ENCODE measurements at regions not wholly inside any gene's neighbourhood (a gene's known extent, or its start where the extent isn't known, plus 50 kb on each side); places are given as distances from the start of the nearest gene placed in this dataset.
A peak's percentile ranks its signal among the peaks of the same experiment; 100 is the strongest.

DNA sequence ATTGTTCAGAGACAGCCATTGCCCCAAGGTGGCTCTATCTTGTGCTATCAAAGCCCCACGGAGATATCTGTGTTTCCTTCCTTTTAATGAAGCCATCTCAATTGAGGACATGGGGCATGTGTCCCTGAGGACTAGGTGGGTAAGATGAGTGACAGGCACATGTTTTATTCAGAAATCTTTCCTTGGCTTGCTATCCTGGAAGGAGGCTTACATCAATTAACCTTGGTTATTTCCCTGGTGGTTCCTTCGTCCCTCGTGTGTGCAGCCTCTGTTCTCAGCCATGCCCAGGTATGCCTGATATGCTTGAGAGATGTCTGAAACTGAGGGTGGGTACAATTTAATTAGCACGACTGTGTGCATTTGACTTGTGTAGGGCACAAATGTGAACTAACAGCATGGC is 102.2 kb upstream of the TUT7 start:
- no peak for TF ChIP-seq CTCF (IDR thresholded peaks at IDR 0.05)
- Histone ChIP-seq H3K36me3 (replicated peaks in 1 of 2; ENCODE audit: control insufficient read depth in 1 of 2, insufficient read depth in 2 of 2, low read length in 2 of 2) (no peaks in the 10 kb centered on the region), H3K27ac (ENCODE audit: low read depth in 1 of 2, low read length in 2 of 2) (no peak overlapping the region), H3K79me2 (ENCODE audit: insufficient read depth, low read length) (no peaks in the 10 kb centered on the region), H3K4me1 (ENCODE audit: control insufficient read depth in 1 of 2, insufficient read depth in 2 of 2, low read length in 2 of 2) (no peaks in the 10 kb centered on the region), H4K20me1 (ENCODE audit: insufficient read depth, low read length) (no peaks in the 10 kb centered on the region), H3K9me3 (replicated peaks in 1 of 2; ENCODE audit: control insufficient read depth in 1 of 2, insufficient read depth in 1 of 2, low read length in 2 of 2) (no peaks in the 10 kb centered on the region), H3K9ac (ENCODE audit: insufficient read depth, low read length, poor library complexity, severe bottlenecking) (no peak overlapping the region), H2AFZ (ENCODE audit: insufficient read depth, low read depth, low read length, poor library complexity, severe bottlenecking) (no peak overlapping the region), H3K27me3 (ENCODE audit: control insufficient read depth in 2 of 2, insufficient read depth in 2 of 2, low read length in 2 of 2) (peaks cover 0 to 1% of the 10 kb centered on the region in 2 donors), H3K4me3 (replicated peaks in 1 of 3; ENCODE audit: low read depth in 2 of 3, low read length in 3 of 3) (no peak overlapping the region), H3K4me2 (replicated peaks; ENCODE audit: extremely low read depth, low read length, poor library complexity, severe bottlenecking) (no peak overlapping the region)
- H3K4me1 Mint-ChIP-seq: no peaks in the 10 kb centered on the region
- H3K27me3 Mint-ChIP-seq (ENCODE audit: low read depth in 3 of 3): peaks cover 0 to 8% (median 6%) of the 10 kb centered on the region in 3 donors
- peaks cover 0 to 2% (median 0%) of the 10 kb centered on the region in 7 donors for H3K9me3 Mint-ChIP-seq
- WGBS (ENCODE audit: insufficient coverage): 100% methylated on average over 1 of the region's 4 CpGs
- no peak overlapping the region for H3K4me3 Mint-ChIP-seq
- no peak for DNase-seq
- intact Hi-C loops (cut with micrococcal nuclease): no loop called here
- peak overlapping the region in 1 of 7 donors; percentile 38 for H3K27ac Mint-ChIP-seq
- no peaks in the 10 kb centered on the region for H3K36me3 Mint-ChIP-seq

DNA sequence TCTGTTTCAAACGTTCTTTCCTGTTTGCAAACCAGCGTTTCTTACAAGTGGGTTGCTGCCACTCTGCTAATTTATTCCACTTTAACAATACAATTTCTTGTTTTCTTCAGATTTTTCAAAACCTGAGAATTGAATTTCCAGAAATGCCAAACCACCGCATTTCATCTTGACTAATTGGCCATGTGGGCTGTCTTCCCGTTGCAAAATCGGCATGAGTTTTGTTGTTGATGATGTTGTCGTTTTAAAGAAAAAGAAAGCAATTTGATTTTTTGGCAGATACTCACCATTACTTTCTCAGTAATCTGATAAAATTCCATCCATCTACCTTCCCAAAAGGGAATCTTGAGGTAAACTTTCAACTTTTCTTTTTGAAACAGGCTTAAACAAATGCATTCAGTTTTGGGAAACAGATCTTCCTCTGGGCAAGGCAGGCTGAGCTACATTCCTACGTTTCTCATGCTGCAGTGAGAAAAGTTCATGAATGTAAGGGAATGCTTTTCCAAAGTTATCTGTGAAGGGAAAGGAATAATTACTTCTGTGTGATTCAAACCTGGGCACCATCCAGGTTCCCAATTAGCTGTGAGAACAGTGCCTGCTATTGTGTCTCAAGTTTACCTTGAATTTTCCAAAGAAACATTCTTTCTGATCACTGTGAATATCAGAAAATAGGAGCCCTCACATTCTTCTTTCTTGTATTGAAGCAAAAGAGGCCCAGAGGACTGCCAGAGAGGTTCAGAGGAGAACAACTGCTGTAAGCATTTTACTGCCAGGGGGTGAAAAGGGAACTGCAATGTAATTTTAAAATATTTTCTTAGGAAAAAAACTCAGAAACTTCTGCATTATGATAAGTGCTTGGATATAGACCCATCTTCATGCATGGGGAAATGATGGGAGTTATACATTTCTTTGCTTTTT is 100.7 kb upstream of the TUT7 start:
- Histone ChIP-seq H2AFZ (ENCODE audit: insufficient read depth, low read depth, low read length, poor library complexity, severe bottlenecking) (no peak overlapping the region), H3K4me2 (replicated peaks; ENCODE audit: extremely low read depth, low read length, poor library complexity, severe bottlenecking) (no peak overlapping the region), H3K4me1 (ENCODE audit: control insufficient read depth in 1 of 2, insufficient read depth in 2 of 2, low read length in 2 of 2) (no peaks in the 10 kb centered on the region), H3K27ac (ENCODE audit: low read depth in 1 of 2, low read length in 2 of 2) (no peak overlapping the region), H3K9ac (ENCODE audit: insufficient read depth, low read length, poor library complexity, severe bottlenecking) (no peak overlapping the region), H3K27me3 (ENCODE audit: control insufficient read depth in 2 of 2, insufficient read depth in 2 of 2, low read length in 2 of 2) (no peaks in the 10 kb centered on the region), H4K20me1 (ENCODE audit: insufficient read depth, low read length) (no peaks in the 10 kb centered on the region), H3K9me3 (replicated peaks in 1 of 2; ENCODE audit: control insufficient read depth in 1 of 2, insufficient read depth in 1 of 2, low read length in 2 of 2) (no peaks in the 10 kb centered on the region), H3K79me2 (ENCODE audit: insufficient read depth, low read length) (no peaks in the 10 kb centered on the region), H3K36me3 (replicated peaks in 1 of 2; ENCODE audit: control insufficient read depth in 1 of 2, insufficient read depth in 2 of 2, low read length in 2 of 2) (no peaks in the 10 kb centered on the region), H3K4me3 (replicated peaks in 1 of 3; ENCODE audit: low read depth in 2 of 3, low read length in 3 of 3) (no peak overlapping the region)
- TF ChIP-seq CTCF (IDR thresholded peaks at IDR 0.05): no peak
- peaks cover 0 to 2% (median 0%) of the 10 kb centered on the region in 7 donors for H3K9me3 Mint-ChIP-seq
- no peaks in the 10 kb centered on the region for H3K4me1 Mint-ChIP-seq
- peaks cover 0 to 6% (median 4%) of the 10 kb centered on the region in 3 donors for H3K27me3 Mint-ChIP-seq (ENCODE audit: low read depth in 3 of 3)
- no peaks in the 10 kb centered on the region for H3K36me3 Mint-ChIP-seq
- no peak overlapping the region for H3K4me3 Mint-ChIP-seq
- WGBS (ENCODE audit: insufficient coverage): 90% methylated on average over 3 of the region's 7 CpGs
- intact Hi-C loops (cut with micrococcal nuclease): no loop called here
- H3K27ac Mint-ChIP-seq: no peak overlapping the region
- DNase-seq: no peak

All from CD14-positive monocyte (primary cell).